SK-N-SH (cell line): ENCODE measurements at regions not wholly inside any gene's neighbourhood (a gene's known extent, or its start where the extent isn't known, plus 50 kb on each side); places are given as distances from the start of the nearest gene placed in this dataset.

ENCODE experiments used
- GABPA ChIP-seq: IDR thresholded peaks from 2 replicates; pipeline ENCODE4 v1.4.0; 2012; ENCODE audit warnings: low read depth, mild to moderate bottlenecking
- NFIC ChIP-seq: IDR thresholded peaks from 2 replicates; pipeline ENCODE4 v1.4.0; 2012; ENCODE audit warnings: borderline replicate concordance
- POLR2AphosphoS5 ChIP-seq: IDR thresholded peaks from 2 replicates; pipeline ENCODE4 v1.6.1; 2012; ENCODE audit warnings: low read depth, low read length
- TAF1 ChIP-seq: IDR thresholded peaks from 2 replicates; pipeline ENCODE4 v1.6.1; 2012; ENCODE audit warnings: low read depth, mild to moderate bottlenecking, low read length, moderate library complexity, borderline replicate concordance
- TF ChIP-seq, protein P1 (sequence below): fragments of 200-600 bp; sonication (generic); IDR thresholded peaks from 2 replicates; pipeline ENCODE4 v1.6.1; 2017; ENCODE audit warnings: antibody characterized with exemption, mild to moderate bottlenecking, moderate library complexity

DNA sequence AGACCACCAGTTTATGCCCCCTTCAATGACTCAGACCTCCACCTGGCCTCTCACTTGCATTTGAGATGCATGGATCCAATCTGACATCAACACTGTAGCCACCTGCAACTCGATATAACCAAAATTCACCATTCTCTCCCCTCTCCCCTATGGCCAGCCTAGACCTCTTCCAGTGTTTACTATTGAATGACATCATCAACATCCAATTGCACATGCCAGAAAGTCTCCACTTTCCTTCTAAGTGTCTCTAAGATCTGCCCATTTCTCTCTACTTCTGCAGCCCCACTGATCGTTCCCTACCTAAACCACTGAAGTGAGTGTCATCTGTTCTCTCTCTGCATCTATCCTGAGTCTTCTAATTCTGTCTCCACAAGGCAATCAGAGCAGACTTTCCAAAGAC, 151.3 kb upstream of the APCDD1 start:
- TF ChIP-seq TAF1 = no peak
- TF ChIP-seq NFIC = no peak
- TF ChIP-seq, protein P1, sequence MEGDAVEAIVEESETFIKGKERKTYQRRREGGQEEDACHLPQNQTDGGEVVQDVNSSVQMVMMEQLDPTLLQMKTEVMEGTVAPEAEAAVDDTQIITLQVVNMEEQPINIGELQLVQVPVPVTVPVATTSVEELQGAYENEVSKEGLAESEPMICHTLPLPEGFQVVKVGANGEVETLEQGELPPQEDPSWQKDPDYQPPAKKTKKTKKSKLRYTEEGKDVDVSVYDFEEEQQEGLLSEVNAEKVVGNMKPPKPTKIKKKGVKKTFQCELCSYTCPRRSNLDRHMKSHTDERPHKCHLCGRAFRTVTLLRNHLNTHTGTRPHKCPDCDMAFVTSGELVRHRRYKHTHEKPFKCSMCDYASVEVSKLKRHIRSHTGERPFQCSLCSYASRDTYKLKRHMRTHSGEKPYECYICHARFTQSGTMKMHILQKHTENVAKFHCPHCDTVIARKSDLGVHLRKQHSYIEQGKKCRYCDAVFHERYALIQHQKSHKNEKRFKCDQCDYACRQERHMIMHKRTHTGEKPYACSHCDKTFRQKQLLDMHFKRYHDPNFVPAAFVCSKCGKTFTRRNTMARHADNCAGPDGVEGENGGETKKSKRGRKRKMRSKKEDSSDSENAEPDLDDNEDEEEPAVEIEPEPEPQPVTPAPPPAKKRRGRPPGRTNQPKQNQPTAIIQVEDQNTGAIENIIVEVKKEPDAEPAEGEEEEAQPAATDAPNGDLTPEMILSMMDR = no peak
- no peak for TF ChIP-seq GABPA
- TF ChIP-seq POLR2AphosphoS5 = no peak
